ENCODE measurements at regions not wholly inside any gene's neighbourhood (a gene's known extent, or its start where the extent isn't known, plus 50 kb on each side); places are given as distances from the start of the nearest gene placed in this dataset.

DNA sequence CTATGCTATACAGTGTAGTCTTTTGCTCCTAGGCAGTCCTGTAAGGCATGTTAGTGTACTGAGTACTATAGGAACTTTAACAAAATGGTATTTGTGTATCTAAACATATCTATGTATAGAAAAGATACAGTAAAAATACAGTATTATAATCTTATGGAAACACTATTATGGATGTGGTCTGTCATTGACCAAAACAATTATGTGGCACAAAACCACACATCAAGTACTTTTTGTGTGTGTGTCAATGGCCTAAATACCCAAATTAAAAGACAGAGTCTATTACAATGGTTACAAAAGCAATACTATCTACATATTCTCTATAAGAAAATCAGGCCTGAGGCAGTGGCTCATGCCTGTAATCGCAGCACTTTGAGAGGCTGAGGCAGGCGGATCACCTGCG is 610.2 kb upstream of the NDST4 start:
- TF ChIP-seq CTCF (conservative IDR thresholded peaks at IDR 0.05 in 1 of 2, IDR thresholded peaks at IDR 0.05 in 1 of 2; ENCODE audit: low read depth in 1 of 2, low read length in 2 of 2): no peak
- no peak for TF ChIP-seq EZH2 (IDR thresholded peaks at IDR 0.05; ENCODE audit: low read length, missing control alignments)
